C1 segment of cervical spinal cord (tissue), 14 donors: ENCODE measurements at regions not wholly inside any gene's neighbourhood (a gene's known extent, or its start where the extent isn't known, plus 50 kb on each side); places are given as distances from the start of the nearest gene placed in this dataset.
"Not testable (repeated sequence)": the region's sequence is repeated elsewhere in the genome, so short reads cannot be mapped to it uniquely, and the experiment has no call there.

Experiments
- DNase-seq, 14 donors: peaks; one replicate each; lab custom pipeline; 2025; lab: John Stamatoyannopoulos, UW

DNA sequence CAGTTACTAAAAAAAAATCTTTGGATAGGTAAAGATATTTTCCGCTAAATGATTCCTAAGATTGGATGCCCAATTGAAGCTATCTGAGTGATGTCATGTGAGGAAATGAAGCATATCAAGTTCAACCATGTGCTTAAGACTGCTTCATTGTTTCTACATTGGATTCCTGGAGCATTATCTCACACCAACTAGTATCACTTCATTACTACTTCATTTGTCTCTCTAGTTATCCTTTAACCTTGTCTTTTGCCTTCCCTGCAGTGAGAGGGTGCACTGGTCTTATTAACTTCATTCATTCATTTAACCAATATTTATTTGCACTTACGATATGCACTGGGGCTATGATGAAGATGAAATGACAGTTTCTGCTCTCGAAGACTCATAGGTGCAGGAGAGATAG, 198.1 kb downstream of the SLC38A4 start:
- no peak for DNase-seq

- DNase-seq = not testable (repeated sequence)
Observed at GRCh38 chr12:46619474-46619873, 206.3 kb downstream of the SLC38A4 start.

- DNase-seq = not testable (repeated sequence)
Observed at GRCh38 chr12:46617737-46618136, 208.1 kb downstream of the SLC38A4 start.

GRCh38 chr12:46617167-46617566, 208.6 kb downstream of the SLC38A4 start:
- DNase-seq = no peak

GRCh38 chr12:46610754-46611153, 215.0 kb downstream of the SLC38A4 start:
- no peak for DNase-seq

- no peak for DNase-seq
Observed at GRCh38 chr12:46609674-46610073, 216.1 kb downstream of the SLC38A4 start.

- DNase-seq = no peak
Observed at GRCh38 chr12:46609273-46609623, 216.5 kb downstream of the SLC38A4 start.

- DNase-seq = no peak
Observed at GRCh38 chr12:46608431-46609272, 217.1 kb downstream of the SLC38A4 start.

DNA sequence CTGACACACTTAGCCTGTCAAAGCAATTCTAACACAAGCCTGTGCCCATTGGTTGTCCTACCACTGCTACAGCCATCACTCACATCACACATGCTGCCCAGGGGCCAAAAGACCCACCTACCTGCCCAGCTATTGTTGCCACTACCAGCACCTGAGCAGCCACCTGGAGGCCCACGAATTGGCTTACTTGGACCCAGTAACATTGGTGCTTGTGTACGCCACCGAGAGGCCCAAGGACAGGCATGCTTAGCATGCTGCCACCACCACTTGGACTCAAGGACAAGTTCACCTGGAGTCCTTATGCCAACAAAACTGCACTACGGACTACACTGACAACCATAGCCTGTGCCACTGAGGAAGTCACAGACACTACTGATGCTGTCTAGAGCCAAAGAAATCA, 221.1 kb downstream of the SLC38A4 start:
- DNase-seq = no peak

DNA sequence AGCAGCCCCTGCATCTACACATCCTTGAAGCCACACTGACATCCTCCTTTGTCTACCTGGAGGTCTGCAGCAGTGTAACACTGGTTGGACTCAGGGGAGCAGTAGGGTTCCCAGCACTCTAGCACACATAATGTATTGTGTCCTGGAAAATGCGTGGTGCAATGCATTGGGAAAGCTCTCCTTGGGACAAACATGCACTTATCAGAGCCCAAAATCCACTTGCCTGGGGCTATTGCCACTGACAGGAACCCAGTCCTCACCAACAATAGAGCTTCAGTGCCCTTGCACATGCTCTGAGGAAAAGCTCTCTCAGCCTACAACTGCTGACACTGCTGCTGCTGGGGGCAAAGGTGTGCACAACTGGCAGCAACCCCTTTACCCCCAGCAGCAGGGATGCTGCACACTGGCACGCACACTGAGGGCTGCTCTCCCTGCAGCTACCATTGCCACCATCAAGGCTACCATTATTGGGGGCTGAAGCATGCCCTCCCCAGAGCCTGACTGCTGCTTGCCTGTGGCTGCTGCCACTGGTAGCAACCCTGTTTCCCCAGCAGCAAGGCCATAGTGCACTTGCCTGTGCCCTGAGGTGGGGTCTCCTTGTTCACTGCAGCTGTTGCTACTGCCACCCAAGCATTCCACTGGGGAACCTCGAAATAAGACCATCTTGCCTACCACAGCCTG, 221.9 kb downstream of the SLC38A4 start:
- DNase-seq = no peak

- no peak for DNase-seq
Observed at GRCh38 chr12:46602474-46602873, 223.3 kb downstream of the SLC38A4 start.

DNA sequence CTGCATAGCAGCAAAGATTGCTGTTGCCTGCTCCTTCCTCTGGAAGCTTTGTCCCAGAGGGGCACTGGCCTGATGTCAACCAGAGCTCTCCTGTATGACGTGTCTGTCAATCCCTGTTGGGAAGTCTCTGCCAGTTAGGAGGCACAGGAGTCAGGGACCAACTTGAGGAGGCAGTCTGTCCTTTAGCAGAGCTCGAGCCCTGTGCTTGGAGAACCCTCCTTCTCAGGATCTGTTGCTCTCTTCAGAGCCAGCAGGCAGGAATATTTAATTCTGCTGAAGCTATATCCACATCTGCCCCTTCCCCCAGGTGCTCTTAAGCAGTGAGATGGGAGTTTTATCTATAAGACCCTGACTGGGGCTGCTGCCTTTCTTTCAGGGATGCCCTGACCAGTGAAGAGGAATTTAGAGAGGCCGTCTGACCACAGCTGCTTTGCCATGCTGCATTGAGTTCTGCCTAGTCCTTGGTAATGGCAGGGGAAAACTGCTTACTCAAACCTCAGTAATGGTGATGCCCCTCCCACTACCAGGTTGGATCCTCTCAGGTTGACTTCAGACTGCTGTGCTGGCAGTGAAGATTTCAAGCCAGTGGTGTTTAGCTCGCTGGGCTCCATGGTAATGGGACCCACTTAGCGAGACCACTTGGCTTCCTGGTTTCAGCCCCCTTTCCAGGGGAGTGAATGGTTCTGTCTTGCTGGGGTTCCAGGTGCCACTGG, 218.6 kb upstream of the SLC38A2 start:
- DNase-seq = no peak

- DNase-seq = no peak
Observed at GRCh38 chr12:46585854-46586621, 213.5 kb upstream of the SLC38A2 start.

- not testable (repeated sequence) for DNase-seq
Observed at GRCh38 chr12:46584098-46584497, 211.5 kb upstream of the SLC38A2 start.

DNA sequence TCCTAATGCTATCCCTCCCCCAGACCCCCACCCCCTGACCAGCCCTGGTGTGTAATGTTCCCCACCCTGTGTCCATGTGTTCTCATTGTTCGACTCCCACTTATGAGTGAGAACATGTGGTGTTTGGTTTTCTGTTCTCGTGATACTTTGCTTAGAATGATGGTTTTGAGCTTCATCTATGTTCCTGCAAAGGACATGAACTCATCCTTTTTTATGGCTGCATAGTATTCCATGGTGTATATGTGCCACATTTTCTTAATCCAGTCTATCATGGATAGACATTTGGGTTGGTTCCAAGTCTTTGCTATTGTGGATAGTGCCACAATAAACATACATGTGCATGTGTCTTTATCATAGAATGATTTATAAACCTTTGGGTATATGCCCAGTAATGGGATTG, 209.4 kb upstream of the SLC38A2 start:
- not testable (repeated sequence) for DNase-seq

- no peak for DNase-seq
Observed at GRCh38 chr12:46580445-46580844, 207.9 kb upstream of the SLC38A2 start.

GRCh38 chr12:46579474-46579873, 206.9 kb upstream of the SLC38A2 start:
- no peak for DNase-seq

- DNase-seq = no peak
Observed at GRCh38 chr12:46578190-46578982, 205.8 kb upstream of the SLC38A2 start.

DNA sequence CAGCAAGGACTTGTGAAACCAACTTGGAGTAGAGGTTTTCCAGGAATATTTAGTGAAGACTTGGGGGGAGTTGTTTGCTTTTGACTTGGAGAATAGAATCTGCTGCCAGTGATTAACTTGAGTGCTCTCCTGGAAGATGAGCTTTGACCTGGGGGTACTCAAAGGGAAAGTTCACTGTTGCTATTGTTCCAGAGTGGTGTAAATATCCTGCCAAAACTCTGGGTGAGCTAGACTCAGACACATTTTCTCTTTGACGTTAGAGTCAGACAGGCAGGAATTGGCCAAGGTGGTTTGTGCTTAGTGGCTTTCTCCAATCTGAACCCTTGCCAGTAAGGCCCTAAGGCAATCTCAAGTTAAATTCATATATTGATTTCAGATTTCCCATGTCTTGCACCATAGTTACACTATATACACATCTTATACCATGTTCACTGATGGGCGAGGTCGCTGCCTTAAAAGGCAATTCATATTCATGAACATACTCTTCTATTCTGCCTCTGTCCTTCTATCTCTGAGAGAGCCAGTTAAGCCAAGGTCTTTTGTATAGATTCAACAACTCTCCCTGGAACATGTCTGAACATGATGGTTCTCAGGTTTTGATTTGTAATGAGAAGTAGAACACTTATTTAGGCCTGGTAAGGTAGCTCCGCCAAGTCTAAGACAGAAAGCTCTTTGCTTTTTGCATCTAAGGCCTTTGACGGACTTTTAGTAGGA, 204.6 kb upstream of the SLC38A2 start:
- no peak for DNase-seq

GRCh38 chr12:46574847-46575246, 202.3 kb upstream of the SLC38A2 start:
- no peak for DNase-seq
